ENCODE measurements at regions not wholly inside any gene's neighbourhood (a gene's known extent, or its start where the extent isn't known, plus 50 kb on each side); places are given as distances from the start of the nearest gene placed in this dataset.

GRCh38 chr1:168396508-168396907 is 115.8 kb downstream of the TBX19 start:
- TF ChIP-seq CTCF (IDR thresholded peaks at IDR 0.05) (no peak), POLR2A (IDR thresholded peaks at IDR 0.05) (no peak)

All from right lobe of liver (tissue), 4 donors.